Activated CD4-positive, alpha-beta T cell treated with anti-CD3 and anti-CD28 coated beads for 36 hours (primary cell): ENCODE measurements at regions not wholly inside any gene's neighbourhood (a gene's known extent, or its start where the extent isn't known, plus 50 kb on each side); places are given as distances from the start of the nearest gene placed in this dataset.

Experiments used
- ATAC-seq: fragments of 200-7000 bp; cut with Tn5 transposase; one replicate; pipeline ENCODE4 v1.10.0; 2021; ENCODE audit warnings: mild to moderate bottlenecking, moderate library complexity
- CTCF ChIA-PET: fragments of 350-600 bp; sonication (Branson Sonifier 250); formaldehyde crosslinking; loops from one replicate; lab custom pipeline; 2021; ENCODE audit warnings: antibody characterized with exemption; lab: Charles Lee
- POLR2A ChIA-PET: fragments of 350-600 bp; sonication (Branson Sonifier 250); formaldehyde crosslinking; loops from one replicate; lab custom pipeline; 2021; ENCODE audit warnings: antibody characterized with exemption, inconsistent platforms; lab: Charles Lee
- DNase-seq: peaks from one replicate; pipeline ENCODE4 v3.0.0-alpha.2; 2020
- H3K27ac Mint-ChIP-seq: one replicate; pipeline ENCODE4 v1.8.0; 2021; ENCODE audit warnings: mixed read lengths
- H3K27me3 Mint-ChIP-seq: one replicate; pipeline ENCODE4 v1.8.0; 2021; ENCODE audit warnings: mixed read lengths
- H3K36me3 Mint-ChIP-seq: one replicate; pipeline ENCODE4 v1.8.0; 2021; ENCODE audit warnings: low read depth, mixed read lengths
- H3K4me1 Mint-ChIP-seq: one replicate; pipeline ENCODE4 v1.8.0; 2021; ENCODE audit warnings: mixed read lengths
- H3K4me3 Mint-ChIP-seq: one replicate; pipeline ENCODE4 v1.8.0; 2021; ENCODE audit warnings: mild to moderate bottlenecking, moderate library complexity, mixed read lengths
- H3K9me3 Mint-ChIP-seq: one replicate; pipeline ENCODE4 v1.8.0; 2021; ENCODE audit warnings: low read depth, mixed read lengths
- intact Hi-C, 2 experiments: fragments of 100-400 bp; cut with DNase I in 1 of 2; cut with micrococcal nuclease in 1 of 2; formaldehyde crosslinking; loops; one replicate each; pipeline versions ENCODE4 v1.14.2 to v1.15.1; 2022 to 2024; cut with DNase I, micrococcal nuclease

DNA sequence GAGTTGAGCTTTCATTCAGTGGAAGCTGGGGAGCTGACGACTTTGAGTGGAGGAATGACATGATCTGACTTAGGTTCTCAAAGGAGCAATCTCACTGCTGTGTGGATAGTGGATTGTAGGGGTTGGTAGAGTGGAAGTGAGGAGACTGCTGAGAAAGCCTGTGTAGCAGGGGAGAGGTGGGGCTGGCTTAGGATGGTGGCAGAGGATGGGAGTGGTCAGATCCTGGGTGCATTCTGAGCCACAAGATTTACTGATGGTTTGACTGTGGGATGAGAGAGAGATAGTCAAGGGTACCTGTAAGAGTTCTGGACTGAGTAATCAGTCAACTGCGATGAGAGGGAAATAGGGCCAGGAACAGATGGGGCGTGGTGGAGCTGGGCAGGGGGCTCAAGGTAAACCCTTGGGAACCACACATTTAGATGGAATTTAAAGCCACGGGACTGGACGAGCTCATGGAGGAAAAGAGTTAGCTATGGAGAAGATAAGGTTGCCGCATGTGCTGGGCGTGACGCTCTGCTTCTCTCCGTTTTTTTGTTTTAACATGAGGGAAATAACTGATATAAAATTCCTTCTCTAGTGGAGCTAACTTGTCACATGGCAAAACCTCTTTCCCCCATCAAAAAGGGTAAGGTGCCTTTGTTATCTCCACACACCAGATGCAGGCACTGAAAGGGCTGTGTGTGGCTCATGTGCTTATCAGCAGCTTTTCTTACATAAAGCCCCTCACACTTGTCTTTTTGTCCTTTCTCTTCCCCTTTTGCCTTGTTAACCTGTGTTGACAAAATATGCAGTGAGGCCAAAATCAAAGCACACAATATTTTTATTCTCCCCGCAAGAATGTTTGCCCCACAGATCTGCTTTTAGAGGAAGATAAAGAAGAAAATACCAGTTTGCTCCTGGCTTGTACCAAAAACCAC is 379.8 kb downstream of the TSN start:
- CTCF ChIA-PET, result interaction anchor here (0.5 kb wide), 1 partner anchor 30 kb away, joined by 3 read pairs; no protein-coding TSS in a partner anchor
- intact Hi-C loops, result no loop called here
- Mint-ChIP-seq H3K36me3 (no peaks in the 10 kb centered on the region), H3K27ac (no peak overlapping the region), H3K27me3 (peaks cover 4% of the 10 kb centered on the region), H3K9me3 (peaks cover 7% of the 10 kb centered on the region), H3K4me3 (no peak overlapping the region), H3K4me1 (no peaks in the 10 kb centered on the region)
- DNase-seq (no peak), ATAC-seq (no peak)
- POLR2A ChIA-PET, result no interaction called here

DNA sequence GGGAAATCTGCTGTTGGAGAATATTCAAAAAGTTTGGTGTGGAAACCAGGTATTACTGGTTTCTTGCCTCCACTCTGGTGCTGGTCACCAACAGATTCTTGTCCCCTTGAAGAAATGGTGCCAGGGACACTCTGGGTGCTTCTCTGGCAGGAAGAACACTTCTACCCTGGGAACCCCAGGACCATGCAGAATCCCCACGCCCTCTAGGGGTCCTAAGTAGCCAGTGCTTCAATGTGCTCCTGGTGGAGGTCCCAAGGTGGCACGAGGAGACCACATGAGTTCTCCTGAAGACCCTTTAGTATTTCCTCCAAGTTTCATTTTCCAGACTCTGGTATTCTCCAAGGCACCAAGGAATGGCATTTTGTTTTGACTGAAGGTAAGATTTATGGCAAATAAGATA is 380.6 kb downstream of the TSN start:
- no peak for DNase-seq
- no peaks in the 10 kb centered on the region for H3K4me1 Mint-ChIP-seq
- H3K27ac Mint-ChIP-seq, result no peak overlapping the region
- ChIA-PET CTCF (no interaction called here), POLR2A (no interaction called here)
- no peak for ATAC-seq
- peaks cover 4% of the 10 kb centered on the region for H3K27me3 Mint-ChIP-seq
- H3K9me3 Mint-ChIP-seq, result peaks cover 2% of the 10 kb centered on the region
- intact Hi-C loops, result no loop called here
- H3K36me3 Mint-ChIP-seq, result no peaks in the 10 kb centered on the region
- no peak overlapping the region for H3K4me3 Mint-ChIP-seq

DNA sequence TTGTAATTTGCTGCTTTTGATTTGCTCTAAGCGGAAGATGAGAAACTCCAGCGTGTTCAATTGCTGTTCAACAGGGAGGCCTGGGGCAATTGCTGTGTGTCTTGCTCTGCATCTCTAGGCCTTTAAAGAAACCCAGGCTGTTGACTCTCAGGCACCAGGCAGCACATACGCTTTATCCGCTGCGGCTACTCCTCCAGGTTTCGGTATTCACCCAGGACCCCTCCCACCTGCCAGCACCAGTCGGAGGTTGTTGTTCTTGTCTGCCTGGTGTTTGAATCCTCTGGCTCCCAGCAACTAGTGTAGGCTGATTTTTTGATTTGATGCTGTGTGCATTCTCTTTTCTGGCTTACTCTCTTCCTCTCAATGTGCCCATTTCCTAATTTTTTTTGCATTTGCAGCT is 383.1 kb downstream of the TSN start:
- intact Hi-C loops, result no loop called here
- DNase-seq (no peak), ATAC-seq (no peak)
- Mint-ChIP-seq H3K27me3 (peaks cover 4% of the 10 kb centered on the region), H3K9me3 (no peaks in the 10 kb centered on the region), H3K4me3 (no peak overlapping the region), H3K27ac (no peak overlapping the region), H3K4me1 (no peaks in the 10 kb centered on the region), H3K36me3 (no peaks in the 10 kb centered on the region)
- ChIA-PET POLR2A (no interaction called here), CTCF (no interaction called here)

DNA sequence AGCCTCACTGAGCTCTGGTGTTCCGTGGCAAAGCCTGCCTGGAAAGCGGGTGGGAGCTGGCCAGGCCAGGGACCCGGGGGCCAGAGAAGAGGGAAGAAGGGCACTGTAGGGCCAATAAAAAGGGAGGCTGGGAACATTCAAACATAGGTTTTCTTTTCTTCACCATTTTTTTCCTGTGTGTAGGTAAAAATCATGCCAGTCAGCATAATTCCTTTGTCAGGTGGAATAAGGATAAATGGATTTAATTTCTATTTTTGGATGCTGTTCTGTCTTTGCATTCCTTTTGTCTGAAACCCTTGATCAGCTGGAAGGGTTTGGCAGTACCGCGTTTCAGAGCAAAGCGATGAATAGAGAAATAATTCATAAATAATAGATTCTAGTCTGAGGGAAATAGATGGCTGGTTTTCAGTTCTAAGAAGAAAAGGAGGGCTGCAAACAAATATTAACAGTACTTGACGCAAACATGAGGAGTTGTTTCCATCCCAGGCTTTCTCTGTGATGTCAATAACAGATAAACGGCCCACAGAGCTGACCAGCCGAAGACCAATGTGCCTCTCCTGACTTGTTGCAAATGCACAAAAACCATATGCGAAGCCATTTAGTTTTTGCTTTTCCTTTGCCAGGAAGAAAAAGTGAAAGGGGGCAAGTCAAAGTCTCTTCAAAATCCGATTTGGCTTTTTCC is 384.4 kb downstream of the TSN start:
- intact Hi-C loops, result no loop called here
- Mint-ChIP-seq H3K36me3 (no peaks in the 10 kb centered on the region), H3K27me3 (peaks cover 1% of the 10 kb centered on the region), H3K9me3 (no peaks in the 10 kb centered on the region), H3K27ac (no peak overlapping the region), H3K4me1 (no peaks in the 10 kb centered on the region), H3K4me3 (no peak overlapping the region)
- POLR2A ChIA-PET, result no interaction called here
- CTCF ChIA-PET, result no interaction called here
- ATAC-seq (no peak), DNase-seq (no peak)

DNA sequence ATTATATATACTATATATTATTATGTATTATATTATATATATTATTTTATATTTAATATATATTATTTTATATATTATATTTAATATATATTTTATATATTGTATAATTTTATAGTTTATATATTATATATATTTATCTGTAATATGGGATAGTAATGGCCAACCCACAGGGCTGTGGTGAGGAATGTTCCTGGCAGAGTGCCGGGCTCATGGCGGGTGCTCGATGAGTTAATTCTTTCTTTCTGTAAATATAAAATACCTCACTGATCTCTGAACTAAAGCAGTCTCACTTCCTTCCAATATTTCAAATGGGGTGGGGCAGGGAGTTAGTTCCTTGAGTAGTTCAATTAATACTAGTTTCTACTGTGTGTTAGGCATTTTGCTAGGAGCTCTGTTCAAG is 389.4 kb downstream of the TSN start:
- no peak for ATAC-seq
- no peaks in the 10 kb centered on the region for H3K9me3 Mint-ChIP-seq
- H3K27ac Mint-ChIP-seq, result no peak overlapping the region
- POLR2A ChIA-PET, result no interaction called here
- no peaks in the 10 kb centered on the region for H3K36me3 Mint-ChIP-seq
- H3K27me3 Mint-ChIP-seq, result no peaks in the 10 kb centered on the region
- no peak for DNase-seq
- intact Hi-C loops, result no loop called here
- H3K4me1 Mint-ChIP-seq, result no peaks in the 10 kb centered on the region
- no peak overlapping the region for H3K4me3 Mint-ChIP-seq
- CTCF ChIA-PET, result no interaction called here

DNA sequence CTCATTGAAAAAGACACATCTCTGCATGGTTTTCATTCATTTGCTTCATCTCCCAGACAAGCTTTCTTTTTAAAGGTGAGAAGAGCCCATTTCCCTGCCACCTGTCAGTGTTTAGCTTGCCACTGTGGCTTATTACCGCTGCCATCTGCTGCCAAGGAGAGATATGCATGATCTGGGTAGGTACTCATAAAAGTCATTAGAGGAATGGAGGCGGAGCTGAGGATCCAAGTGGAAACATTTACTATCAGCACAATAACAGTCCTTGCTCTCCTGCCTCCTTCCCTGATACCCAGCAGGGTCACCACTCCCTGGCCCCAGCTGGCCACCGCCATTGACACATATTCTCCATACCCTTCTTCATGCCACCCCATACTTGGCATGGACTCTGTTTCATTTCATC is 390.4 kb downstream of the TSN start:
- intact Hi-C loops, result no loop called here
- no peak overlapping the region for H3K4me3 Mint-ChIP-seq
- no peaks in the 10 kb centered on the region for H3K36me3 Mint-ChIP-seq
- H3K27ac Mint-ChIP-seq, result no peak overlapping the region
- H3K27me3 Mint-ChIP-seq, result no peaks in the 10 kb centered on the region
- ATAC-seq, result peak; percentile 23
- no peak for DNase-seq
- ChIA-PET POLR2A (no interaction called here), CTCF (no interaction called here)
- H3K4me1 Mint-ChIP-seq, result no peaks in the 10 kb centered on the region
- H3K9me3 Mint-ChIP-seq, result no peaks in the 10 kb centered on the region

DNA sequence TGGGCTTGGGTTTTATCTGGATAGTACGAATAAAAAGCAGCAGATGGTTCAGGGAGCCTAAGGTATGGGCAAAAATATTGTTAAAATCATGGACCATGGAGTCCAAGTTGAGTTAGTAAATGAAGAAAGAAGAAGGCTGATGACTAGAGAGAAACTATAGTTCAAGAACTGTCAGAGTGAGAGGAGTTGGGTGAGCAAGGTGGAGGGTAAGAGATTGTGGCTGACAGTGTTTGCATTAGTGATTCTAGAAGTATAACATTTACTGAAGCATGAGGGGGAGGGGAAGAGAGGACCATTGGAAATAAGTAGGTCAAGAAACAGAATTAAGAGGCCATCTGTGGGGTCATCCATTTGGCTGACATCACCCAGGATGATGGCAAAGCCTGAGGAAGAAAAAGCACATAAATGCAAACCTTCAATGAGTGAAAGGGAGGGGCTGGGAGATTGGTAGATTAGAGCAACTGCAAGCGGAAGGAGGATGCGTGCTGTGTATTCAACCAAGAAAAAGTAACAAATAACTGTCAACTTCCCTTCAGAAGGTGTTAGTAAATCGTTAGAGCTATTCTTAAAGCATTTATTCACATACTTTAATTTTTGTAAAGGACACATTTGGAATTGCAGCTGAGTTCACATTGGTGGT is 392.8 kb downstream of the TSN start:
- H3K4me1 Mint-ChIP-seq, result no peaks in the 10 kb centered on the region
- ATAC-seq (no peak), DNase-seq (no peak)
- POLR2A ChIA-PET, result no interaction called here
- H3K36me3 Mint-ChIP-seq, result no peaks in the 10 kb centered on the region
- intact Hi-C loops, result no loop called here
- CTCF ChIA-PET, result no interaction called here
- no peaks in the 10 kb centered on the region for H3K27me3 Mint-ChIP-seq
- no peak overlapping the region for H3K27ac Mint-ChIP-seq
- no peak overlapping the region for H3K4me3 Mint-ChIP-seq
- no peaks in the 10 kb centered on the region for H3K9me3 Mint-ChIP-seq

DNA sequence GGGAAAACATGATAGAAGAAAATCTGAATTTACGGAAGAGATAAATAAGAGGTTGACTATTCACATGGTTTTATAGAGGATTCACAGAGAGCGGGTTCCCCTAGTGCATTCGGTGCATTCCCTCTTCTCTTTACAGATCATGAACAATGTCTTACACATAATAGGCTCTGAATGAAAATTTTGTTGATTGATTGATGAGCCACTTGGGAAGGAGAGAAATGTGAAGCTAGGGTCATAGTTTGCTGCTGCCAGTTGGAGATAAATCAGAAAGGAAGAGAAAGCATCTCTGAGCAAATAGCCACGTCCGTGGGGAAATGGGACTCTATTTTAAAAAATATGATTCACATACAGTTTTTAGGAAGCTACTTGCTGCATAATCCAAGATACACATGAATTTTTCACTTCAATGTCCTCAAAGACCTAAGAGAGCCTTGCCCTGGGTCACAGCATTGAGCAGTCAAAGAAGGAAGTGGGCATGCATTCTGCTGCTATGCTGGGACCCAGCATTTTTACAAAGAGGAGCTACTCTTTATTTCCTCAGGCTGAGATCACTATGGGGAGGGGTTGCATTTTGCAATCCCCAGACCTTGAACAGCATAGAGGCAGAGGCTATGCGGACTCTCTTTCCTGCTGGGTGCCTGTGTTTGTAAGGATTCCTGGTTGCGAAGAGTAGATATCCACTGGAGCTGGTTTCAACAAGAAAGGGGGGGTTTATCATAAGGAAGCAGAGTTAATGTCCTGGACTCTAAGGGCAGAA is 395.3 kb downstream of the TSN start:
- Mint-ChIP-seq H3K27me3 (no peaks in the 10 kb centered on the region), H3K27ac (no peak overlapping the region), H3K4me1 (no peaks in the 10 kb centered on the region), H3K9me3 (no peaks in the 10 kb centered on the region), H3K4me3 (no peak overlapping the region), H3K36me3 (no peaks in the 10 kb centered on the region)
- ATAC-seq (no peak), DNase-seq (no peak)
- CTCF ChIA-PET, result no interaction called here
- POLR2A ChIA-PET, result no interaction called here
- intact Hi-C loops, result no loop called here

DNA sequence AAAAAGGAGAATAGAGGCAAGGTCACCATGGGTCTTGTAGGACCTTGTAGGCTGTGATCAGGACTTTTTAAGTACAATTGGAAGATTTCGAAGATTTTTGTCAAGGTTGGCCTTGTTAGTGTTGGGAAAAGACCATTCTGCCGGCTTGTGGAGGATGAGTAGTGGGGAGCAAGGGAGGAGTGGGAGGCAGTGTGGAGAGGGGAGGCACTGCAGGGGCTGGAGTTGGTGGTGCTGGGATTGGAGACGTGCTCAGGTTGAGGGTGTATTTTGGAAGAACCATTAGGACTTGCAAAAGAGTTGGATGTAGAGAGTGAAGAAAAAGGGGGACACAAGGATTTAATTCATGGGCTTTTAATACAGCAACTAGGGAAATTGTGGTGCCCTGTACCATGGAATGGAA is 397.1 kb downstream of the TSN start:
- Mint-ChIP-seq H3K4me1 (no peaks in the 10 kb centered on the region), H3K4me3 (no peak overlapping the region), H3K27ac (no peak overlapping the region), H3K27me3 (no peaks in the 10 kb centered on the region), H3K9me3 (no peaks in the 10 kb centered on the region), H3K36me3 (no peaks in the 10 kb centered on the region)
- CTCF ChIA-PET, result no interaction called here
- intact Hi-C loops, result no loop called here
- POLR2A ChIA-PET, result no interaction called here
- DNase-seq, result no peak
- no peak for ATAC-seq

DNA sequence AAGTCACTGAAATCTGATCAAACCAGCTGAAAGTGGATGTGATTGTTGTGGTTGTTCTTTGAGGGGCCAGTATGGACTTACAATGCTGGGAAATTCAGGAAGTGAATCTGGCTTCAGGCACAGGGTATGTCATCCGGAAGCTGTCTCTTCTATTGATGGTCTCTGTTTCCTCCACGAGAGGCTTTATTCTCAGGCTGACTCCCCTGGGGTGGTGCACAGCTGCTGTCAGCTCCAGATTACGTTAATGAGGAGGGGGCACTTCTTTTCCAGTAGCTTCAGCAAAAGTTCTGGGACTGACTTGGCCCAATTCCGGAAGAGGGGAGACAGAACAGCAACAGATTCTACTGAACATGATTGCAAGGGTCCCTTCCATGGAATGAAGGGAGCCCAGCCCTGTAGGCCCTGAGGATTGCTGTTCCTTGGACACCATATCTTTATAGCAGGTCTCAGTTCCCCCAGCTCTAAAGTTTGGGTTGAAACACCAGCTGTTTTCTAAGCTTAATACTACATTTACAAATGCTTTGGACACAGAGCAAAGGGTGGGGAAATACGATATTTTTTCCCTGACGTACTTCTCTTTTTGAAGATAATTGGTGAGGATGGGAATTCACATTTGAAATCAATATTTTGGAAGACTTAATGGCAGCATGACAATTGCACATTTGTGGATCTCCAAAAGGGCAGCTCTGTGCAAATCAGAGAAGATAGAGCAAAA is 400.9 kb downstream of the TSN start:
- no peak overlapping the region for H3K27ac Mint-ChIP-seq
- CTCF ChIA-PET, result no interaction called here
- no peaks in the 10 kb centered on the region for H3K9me3 Mint-ChIP-seq
- intact Hi-C loops, result no loop called here
- H3K4me3 Mint-ChIP-seq, result no peak overlapping the region
- no peaks in the 10 kb centered on the region for H3K4me1 Mint-ChIP-seq
- no peak for DNase-seq
- no peaks in the 10 kb centered on the region for H3K27me3 Mint-ChIP-seq
- POLR2A ChIA-PET, result no interaction called here
- no peaks in the 10 kb centered on the region for H3K36me3 Mint-ChIP-seq
- ATAC-seq, result no peak

DNA sequence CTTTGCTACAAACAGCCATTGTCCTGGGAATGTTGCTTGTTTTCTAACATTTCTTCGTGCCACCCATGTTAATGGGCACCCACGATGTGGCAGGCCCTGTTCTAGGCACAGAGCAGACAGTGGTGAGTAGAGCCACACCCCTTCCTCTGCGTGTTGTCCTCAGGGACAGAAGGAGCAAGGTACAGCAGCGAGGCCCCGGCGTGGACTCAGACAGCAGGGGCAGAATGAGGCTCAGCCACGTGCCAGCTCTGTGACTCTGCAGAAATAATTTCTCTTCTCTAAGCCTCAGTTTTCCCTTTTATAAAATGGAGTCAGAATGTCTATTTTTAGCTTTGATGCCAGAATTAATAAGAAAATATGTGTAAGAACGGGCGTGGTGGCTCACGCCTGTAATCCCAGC is 401.7 kb downstream of the TSN start:
- H3K9me3 Mint-ChIP-seq, result no peaks in the 10 kb centered on the region
- CTCF ChIA-PET, result no interaction called here
- POLR2A ChIA-PET, result no interaction called here
- no peaks in the 10 kb centered on the region for H3K4me1 Mint-ChIP-seq
- intact Hi-C loops, result no loop called here
- H3K27ac Mint-ChIP-seq, result no peak overlapping the region
- H3K4me3 Mint-ChIP-seq, result no peak overlapping the region
- no peak for DNase-seq
- no peaks in the 10 kb centered on the region for H3K27me3 Mint-ChIP-seq
- no peaks in the 10 kb centered on the region for H3K36me3 Mint-ChIP-seq
- ATAC-seq, result no peak
